Activated T-cell treated with anti-CD3 and anti-CD28 coated beads, Interleukin-2, amount 50 U/mL, for 48 hours (primary cell): ENCODE measurements at regions not wholly inside any gene's neighbourhood (a gene's known extent, or its start where the extent isn't known, plus 50 kb on each side); places are given as distances from the start of the nearest gene placed in this dataset.

ENCODE experiments used
- DNase-seq, 2 experiments: peaks; one replicate each; pipeline ENCODE4 v3.0.0-alpha.2; 2020

GRCh38 chr5:105739732-105740131, 1931.0 kb downstream of the EFNA5 start:
- DNase-seq = no peak

- DNase-seq = no peak
Observed at GRCh38 chr5:105735704-105736103, 1935.0 kb downstream of the EFNA5 start.

GRCh38 chr5:105730982-105731381, 1939.8 kb downstream of the EFNA5 start:
- DNase-seq = no peak

GRCh38 chr5:105726093-105726492, 1944.6 kb downstream of the EFNA5 start:
- DNase-seq = no peak

GRCh38 chr5:105708442-105708841, 1962.3 kb downstream of the EFNA5 start:
- no peak for DNase-seq

- DNase-seq = no peak
Observed at GRCh38 chr5:105702323-105702722, 1968.4 kb downstream of the EFNA5 start.

GRCh38 chr5:105696440-105696839, 1974.3 kb downstream of the EFNA5 start:
- DNase-seq = no peak

GRCh38 chr5:105695941-105696340, 1974.8 kb downstream of the EFNA5 start:
- DNase-seq = no peak

- DNase-seq = no peak
Observed at GRCh38 chr5:105689596-105689995, 1981.1 kb downstream of the EFNA5 start.

GRCh38 chr5:105688227-105688792, 1982.4 kb downstream of the EFNA5 start:
- DNase-seq = no peak

GRCh38 chr5:105687493-105687892, 1983.2 kb downstream of the EFNA5 start:
- DNase-seq = no peak

- DNase-seq = no peak
Observed at GRCh38 chr5:105685884-105686283, 1984.9 kb downstream of the EFNA5 start.

GRCh38 chr5:105684799-105685198, 1985.9 kb downstream of the EFNA5 start:
- no peak for DNase-seq

- no peak for DNase-seq
Observed at GRCh38 chr5:105680858-105681475, 1989.8 kb downstream of the EFNA5 start.

- no peak for DNase-seq
Observed at GRCh38 chr5:105677291-105677690, 1993.4 kb downstream of the EFNA5 start.

- DNase-seq = no peak
Observed at GRCh38 chr5:105670596-105670995, 2000.1 kb downstream of the EFNA5 start.

GRCh38 chr5:105663671-105664070, 2007.1 kb downstream of the EFNA5 start:
- DNase-seq = no peak

- DNase-seq = no peak
Observed at GRCh38 chr5:105659396-105659795, 2011.3 kb downstream of the EFNA5 start.

- no peak for DNase-seq
Observed at GRCh38 chr5:105640328-105640727, 2030.4 kb downstream of the EFNA5 start.

GRCh38 chr5:105639511-105639910, 2031.2 kb downstream of the EFNA5 start:
- no peak for DNase-seq

- no peak for DNase-seq
Observed at GRCh38 chr5:105639068-105639467, 2031.7 kb downstream of the EFNA5 start.

GRCh38 chr5:105638437-105638836, 2032.3 kb downstream of the EFNA5 start:
- DNase-seq = no peak

- DNase-seq = no peak
Observed at GRCh38 chr5:105632043-105632442, 2038.7 kb downstream of the EFNA5 start.

GRCh38 chr5:105630803-105631202, 2039.9 kb downstream of the EFNA5 start:
- no peak for DNase-seq

GRCh38 chr5:105619725-105620124, 2051.0 kb downstream of the EFNA5 start:
- DNase-seq = no peak
